GM12878 (cell line): ENCODE measurements at regions not wholly inside any gene's neighbourhood (a gene's known extent, or its start where the extent isn't known, plus 50 kb on each side); places are given as distances from the start of the nearest gene placed in this dataset.

Experiments used
- BHLHE40 ChIP-seq, 2 experiments: fragments of 450-650 bp in 1 of 2; IDR thresholded peaks; 2 replicates each; pipeline ENCODE4 v1.6.1; 2011 to 2017; ENCODE audit warnings: low read depth in 2 of 2, borderline replicate concordance in 1 of 2, improper control_type of control experiment in 1 of 2, low read length in 1 of 2, mild to moderate bottlenecking in 1 of 2
- CEBPB ChIP-seq, 2 experiments: fragments of 150-350 bp in 1 of 2; IDR thresholded peaks; 2 replicates each; pipeline ENCODE4 v1.6.1; 2012 to 2014; ENCODE audit warnings: low read depth in 2 of 2, low read length in 2 of 2, borderline replicate concordance in 1 of 2, inconsistent platforms in 1 of 2
- CHD2 ChIP-seq: IDR thresholded peaks from 2 replicates; pipeline ENCODE4 v1.6.1; 2011; ENCODE audit warnings: low read depth, low read length, improper control_type of control experiment, borderline replicate concordance
- EED ChIP-seq: sonication (generic); IDR thresholded peaks from 2 replicates; pipeline ENCODE4 v1.6.1; 2016; ENCODE audit warnings: antibody characterized with exemption, low read depth
- MEF2A ChIP-seq: IDR thresholded peaks from 2 replicates; pipeline ENCODE4 v1.6.1; 2011; ENCODE audit warnings: low read depth, mild to moderate bottlenecking, low read length, moderate library complexity; ENCODE audit not compliant: insufficient read depth
- MXI1 ChIP-seq: fragments of 150-350 bp; IDR thresholded peaks from 2 replicates; pipeline ENCODE4 v1.6.1; 2011; ENCODE audit warnings: low read depth, mild to moderate bottlenecking, inconsistent platforms, low read length, improper control_type of control experiment
- PAX8 ChIP-seq: fragments of 450-650 bp; IDR thresholded peaks from 2 replicates; pipeline ENCODE4 v1.6.1; 2017; ENCODE audit warnings: mild to moderate bottlenecking, moderate library complexity
- POLR2A ChIP-seq: IDR thresholded peaks from 2 replicates; pipeline ENCODE4 v1.6.1; 2011; ENCODE audit warnings: low read depth, mild to moderate bottlenecking, low read length
- POLR2AphosphoS5 ChIP-seq: IDR thresholded peaks from 2 replicates; pipeline ENCODE4 v1.6.1; 2011; ENCODE audit warnings: mild to moderate bottlenecking, low read length, inconsistent platforms
- TF ChIP-seq, protein P1 (sequence below), 3 experiments: IDR thresholded peaks in 2 of 3; conservative IDR thresholded peaks in 1 of 3; 2 replicates each; pipeline ENCODE4 v1.5.1; 2011; ENCODE audit warnings: low read depth in 3 of 3, low read length in 3 of 3, mild to moderate bottlenecking in 3 of 3, control low read depth in 2 of 3, moderate library complexity in 2 of 3, inconsistent platforms in 1 of 3, mixed read lengths in 1 of 3; ENCODE audit not compliant: control insufficient read depth in 2 of 3, insufficient read depth in 1 of 3; ENCODE audit errors: extremely low read depth in 1 of 3
- TF ChIP-seq, protein P2 (sequence below): fragments of 450-650 bp; IDR thresholded peaks from 2 replicates; pipeline ENCODE4 v1.6.1; 2017; ENCODE audit warnings: low read depth, mild to moderate bottlenecking, moderate library complexity
- TF ChIP-seq, protein P3 (sequence below): fragments of 450-650 bp; formaldehyde crosslinking; IDR thresholded peaks from 2 replicates; pipeline ENCODE4 v1.5.0; 2022; ENCODE audit warnings: mild to moderate bottlenecking, missing genetic modification characterization
- TF ChIP-seq, protein P4 (sequence below): fragments of 450-650 bp; IDR thresholded peaks from 2 replicates; pipeline ENCODE4 v1.6.1; 2017; ENCODE audit warnings: mild to moderate bottlenecking, moderate library complexity
- TF ChIP-seq, protein P5 (sequence below): IDR thresholded peaks from 2 replicates; pipeline ENCODE4 v1.6.1; 2012; ENCODE audit warnings: mild to moderate bottlenecking, low read depth, low read length

DNA sequence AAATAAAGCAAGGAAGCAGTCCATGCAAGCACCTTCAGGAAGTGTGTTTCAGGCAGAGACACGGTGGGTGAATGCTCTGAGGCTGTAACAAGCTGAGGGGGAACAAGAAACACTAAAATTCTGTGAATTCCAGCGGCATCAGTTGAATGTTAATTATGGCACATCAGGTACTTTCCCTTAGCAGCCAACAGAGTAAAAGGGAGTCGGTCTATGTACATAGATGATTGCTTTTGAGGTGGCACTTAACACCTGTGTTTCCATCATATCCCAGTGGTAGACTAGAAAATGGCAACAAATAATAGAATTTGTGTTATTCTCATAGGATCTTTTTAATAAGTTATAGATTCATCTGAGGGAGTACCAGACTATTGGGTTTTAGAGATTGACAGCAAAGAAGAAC is 481.0 kb upstream of the KLF6 start:
- TF ChIP-seq MXI1, result no peak
- no peak for TF ChIP-seq BHLHE40 (IDR thresholded peaks at IDR 0.05; ENCODE audit: borderline replicate concordance in 1 of 2, low read depth in 2 of 2, low read length in 1 of 2)
- TF ChIP-seq, protein P1, sequence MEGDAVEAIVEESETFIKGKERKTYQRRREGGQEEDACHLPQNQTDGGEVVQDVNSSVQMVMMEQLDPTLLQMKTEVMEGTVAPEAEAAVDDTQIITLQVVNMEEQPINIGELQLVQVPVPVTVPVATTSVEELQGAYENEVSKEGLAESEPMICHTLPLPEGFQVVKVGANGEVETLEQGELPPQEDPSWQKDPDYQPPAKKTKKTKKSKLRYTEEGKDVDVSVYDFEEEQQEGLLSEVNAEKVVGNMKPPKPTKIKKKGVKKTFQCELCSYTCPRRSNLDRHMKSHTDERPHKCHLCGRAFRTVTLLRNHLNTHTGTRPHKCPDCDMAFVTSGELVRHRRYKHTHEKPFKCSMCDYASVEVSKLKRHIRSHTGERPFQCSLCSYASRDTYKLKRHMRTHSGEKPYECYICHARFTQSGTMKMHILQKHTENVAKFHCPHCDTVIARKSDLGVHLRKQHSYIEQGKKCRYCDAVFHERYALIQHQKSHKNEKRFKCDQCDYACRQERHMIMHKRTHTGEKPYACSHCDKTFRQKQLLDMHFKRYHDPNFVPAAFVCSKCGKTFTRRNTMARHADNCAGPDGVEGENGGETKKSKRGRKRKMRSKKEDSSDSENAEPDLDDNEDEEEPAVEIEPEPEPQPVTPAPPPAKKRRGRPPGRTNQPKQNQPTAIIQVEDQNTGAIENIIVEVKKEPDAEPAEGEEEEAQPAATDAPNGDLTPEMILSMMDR (IDR thresholded peaks at IDR 0.05 in 2 of 3, conservative IDR thresholded peaks at IDR 0.05 in 1 of 3; ENCODE audit: control insufficient read depth in 2 of 3, extremely low read depth in 1 of 3, insufficient read depth in 1 of 3, low read depth in 3 of 3, low read length in 3 of 3), result no peak
- TF ChIP-seq POLR2A, result no peak
- TF ChIP-seq, protein P2, sequence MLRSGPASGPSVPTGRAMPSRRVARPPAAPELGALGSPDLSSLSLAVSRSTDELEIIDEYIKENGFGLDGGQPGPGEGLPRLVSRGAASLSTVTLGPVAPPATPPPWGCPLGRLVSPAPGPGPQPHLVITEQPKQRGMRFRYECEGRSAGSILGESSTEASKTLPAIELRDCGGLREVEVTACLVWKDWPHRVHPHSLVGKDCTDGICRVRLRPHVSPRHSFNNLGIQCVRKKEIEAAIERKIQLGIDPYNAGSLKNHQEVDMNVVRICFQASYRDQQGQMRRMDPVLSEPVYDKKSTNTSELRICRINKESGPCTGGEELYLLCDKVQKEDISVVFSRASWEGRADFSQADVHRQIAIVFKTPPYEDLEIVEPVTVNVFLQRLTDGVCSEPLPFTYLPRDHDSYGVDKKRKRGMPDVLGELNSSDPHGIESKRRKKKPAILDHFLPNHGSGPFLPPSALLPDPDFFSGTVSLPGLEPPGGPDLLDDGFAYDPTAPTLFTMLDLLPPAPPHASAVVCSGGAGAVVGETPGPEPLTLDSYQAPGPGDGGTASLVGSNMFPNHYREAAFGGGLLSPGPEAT, result no peak
- TF ChIP-seq, protein P3, sequence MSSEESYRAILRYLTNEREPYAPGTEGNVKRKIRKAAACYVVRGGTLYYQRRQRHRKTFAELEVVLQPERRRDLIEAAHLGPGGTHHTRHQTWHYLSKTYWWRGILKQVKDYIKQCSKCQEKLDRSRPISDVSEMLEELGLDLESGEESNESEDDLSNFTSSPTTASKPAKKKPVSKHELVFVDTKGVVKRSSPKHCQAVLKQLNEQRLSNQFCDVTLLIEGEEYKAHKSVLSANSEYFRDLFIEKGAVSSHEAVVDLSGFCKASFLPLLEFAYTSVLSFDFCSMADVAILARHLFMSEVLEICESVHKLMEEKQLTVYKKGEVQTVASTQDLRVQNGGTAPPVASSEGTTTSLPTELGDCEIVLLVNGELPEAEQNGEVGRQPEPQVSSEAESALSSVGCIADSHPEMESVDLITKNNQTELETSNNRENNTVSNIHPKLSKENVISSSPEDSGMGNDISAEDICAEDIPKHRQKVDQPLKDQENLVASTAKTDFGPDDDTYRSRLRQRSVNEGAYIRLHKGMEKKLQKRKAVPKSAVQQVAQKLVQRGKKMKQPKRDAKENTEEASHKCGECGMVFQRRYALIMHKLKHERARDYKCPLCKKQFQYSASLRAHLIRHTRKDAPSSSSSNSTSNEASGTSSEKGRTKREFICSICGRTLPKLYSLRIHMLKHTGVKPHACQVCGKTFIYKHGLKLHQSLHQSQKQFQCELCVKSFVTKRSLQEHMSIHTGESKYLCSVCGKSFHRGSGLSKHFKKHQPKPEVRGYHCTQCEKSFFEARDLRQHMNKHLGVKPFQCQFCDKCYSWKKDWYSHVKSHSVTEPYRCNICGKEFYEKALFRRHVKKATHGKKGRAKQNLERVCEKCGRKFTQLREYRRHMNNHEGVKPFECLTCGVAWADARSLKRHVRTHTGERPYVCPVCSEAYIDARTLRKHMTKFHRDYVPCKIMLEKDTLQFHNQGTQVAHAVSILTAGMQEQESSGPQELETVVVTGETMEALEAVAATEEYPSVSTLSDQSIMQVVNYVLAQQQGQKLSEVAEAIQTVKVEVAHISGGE (CRISPR knock-in tag), result no peak
- TF ChIP-seq POLR2AphosphoS5, result no peak
- no peak for TF ChIP-seq MEF2A
- TF ChIP-seq, protein P4, sequence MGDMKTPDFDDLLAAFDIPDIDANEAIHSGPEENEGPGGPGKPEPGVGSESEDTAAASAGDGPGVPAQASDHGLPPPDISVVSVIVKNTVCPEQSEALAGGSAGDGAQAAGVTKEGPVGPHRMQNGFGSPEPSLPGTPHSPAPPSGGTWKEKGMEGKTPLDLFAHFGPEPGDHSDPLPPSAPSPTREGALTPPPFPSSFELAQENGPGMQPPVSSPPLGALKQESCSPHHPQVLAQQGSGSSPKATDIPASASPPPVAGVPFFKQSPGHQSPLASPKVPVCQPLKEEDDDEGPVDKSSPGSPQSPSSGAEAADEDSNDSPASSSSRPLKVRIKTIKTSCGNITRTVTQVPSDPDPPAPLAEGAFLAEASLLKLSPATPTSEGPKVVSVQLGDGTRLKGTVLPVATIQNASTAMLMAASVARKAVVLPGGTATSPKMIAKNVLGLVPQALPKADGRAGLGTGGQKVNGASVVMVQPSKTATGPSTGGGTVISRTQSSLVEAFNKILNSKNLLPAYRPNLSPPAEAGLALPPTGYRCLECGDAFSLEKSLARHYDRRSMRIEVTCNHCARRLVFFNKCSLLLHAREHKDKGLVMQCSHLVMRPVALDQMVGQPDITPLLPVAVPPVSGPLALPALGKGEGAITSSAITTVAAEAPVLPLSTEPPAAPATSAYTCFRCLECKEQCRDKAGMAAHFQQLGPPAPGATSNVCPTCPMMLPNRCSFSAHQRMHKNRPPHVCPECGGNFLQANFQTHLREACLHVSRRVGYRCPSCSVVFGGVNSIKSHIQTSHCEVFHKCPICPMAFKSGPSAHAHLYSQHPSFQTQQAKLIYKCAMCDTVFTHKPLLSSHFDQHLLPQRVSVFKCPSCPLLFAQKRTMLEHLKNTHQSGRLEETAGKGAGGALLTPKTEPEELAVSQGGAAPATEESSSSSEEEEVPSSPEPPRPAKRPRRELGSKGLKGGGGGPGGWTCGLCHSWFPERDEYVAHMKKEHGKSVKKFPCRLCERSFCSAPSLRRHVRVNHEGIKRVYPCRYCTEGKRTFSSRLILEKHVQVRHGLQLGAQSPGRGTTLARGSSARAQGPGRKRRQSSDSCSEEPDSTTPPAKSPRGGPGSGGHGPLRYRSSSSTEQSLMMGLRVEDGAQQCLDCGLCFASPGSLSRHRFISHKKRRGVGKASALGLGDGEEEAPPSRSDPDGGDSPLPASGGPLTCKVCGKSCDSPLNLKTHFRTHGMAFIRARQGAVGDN, result no peak
- no peak for TF ChIP-seq EED
- TF ChIP-seq, protein P5, sequence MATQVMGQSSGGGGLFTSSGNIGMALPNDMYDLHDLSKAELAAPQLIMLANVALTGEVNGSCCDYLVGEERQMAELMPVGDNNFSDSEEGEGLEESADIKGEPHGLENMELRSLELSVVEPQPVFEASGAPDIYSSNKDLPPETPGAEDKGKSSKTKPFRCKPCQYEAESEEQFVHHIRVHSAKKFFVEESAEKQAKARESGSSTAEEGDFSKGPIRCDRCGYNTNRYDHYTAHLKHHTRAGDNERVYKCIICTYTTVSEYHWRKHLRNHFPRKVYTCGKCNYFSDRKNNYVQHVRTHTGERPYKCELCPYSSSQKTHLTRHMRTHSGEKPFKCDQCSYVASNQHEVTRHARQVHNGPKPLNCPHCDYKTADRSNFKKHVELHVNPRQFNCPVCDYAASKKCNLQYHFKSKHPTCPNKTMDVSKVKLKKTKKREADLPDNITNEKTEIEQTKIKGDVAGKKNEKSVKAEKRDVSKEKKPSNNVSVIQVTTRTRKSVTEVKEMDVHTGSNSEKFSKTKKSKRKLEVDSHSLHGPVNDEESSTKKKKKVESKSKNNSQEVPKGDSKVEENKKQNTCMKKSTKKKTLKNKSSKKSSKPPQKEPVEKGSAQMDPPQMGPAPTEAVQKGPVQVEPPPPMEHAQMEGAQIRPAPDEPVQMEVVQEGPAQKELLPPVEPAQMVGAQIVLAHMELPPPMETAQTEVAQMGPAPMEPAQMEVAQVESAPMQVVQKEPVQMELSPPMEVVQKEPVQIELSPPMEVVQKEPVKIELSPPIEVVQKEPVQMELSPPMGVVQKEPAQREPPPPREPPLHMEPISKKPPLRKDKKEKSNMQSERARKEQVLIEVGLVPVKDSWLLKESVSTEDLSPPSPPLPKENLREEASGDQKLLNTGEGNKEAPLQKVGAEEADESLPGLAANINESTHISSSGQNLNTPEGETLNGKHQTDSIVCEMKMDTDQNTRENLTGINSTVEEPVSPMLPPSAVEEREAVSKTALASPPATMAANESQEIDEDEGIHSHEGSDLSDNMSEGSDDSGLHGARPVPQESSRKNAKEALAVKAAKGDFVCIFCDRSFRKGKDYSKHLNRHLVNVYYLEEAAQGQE, result no peak
- TF ChIP-seq PAX8, result no peak
- no peak for TF ChIP-seq CHD2
- no peak for TF ChIP-seq CEBPB (IDR thresholded peaks at IDR 0.05; ENCODE audit: borderline replicate concordance in 1 of 2, low read depth in 2 of 2, low read length in 2 of 2)
